Effector memory CD4-positive, alpha-beta T cell (primary cell): ENCODE measurements at regions not wholly inside any gene's neighbourhood (a gene's known extent, or its start where the extent isn't known, plus 50 kb on each side); places are given as distances from the start of the nearest gene placed in this dataset.

Experiments used
- DNase-seq, 3 donors: peaks; one replicate each; pipeline ENCODE4 v3.0.0-alpha.2; 2020
- H3K27ac ChIP-seq: 2 replicates; pipeline ENCODE4 v1.7.0; 2013; ENCODE audit warnings: mild to moderate bottlenecking, low read length, moderate library complexity; ENCODE audit not compliant: insufficient read depth, poor library complexity, severe bottlenecking
- H3K27me3 ChIP-seq: replicated peaks from 2 replicates; pipeline ENCODE4 v1.7.0; 2013; ENCODE audit warnings: mild to moderate bottlenecking, low read length; ENCODE audit not compliant: insufficient read depth, control insufficient read depth, poor library complexity, severe bottlenecking
- H3K36me3 ChIP-seq: 2 replicates; pipeline ENCODE4 v1.7.0; 2013; ENCODE audit warnings: mild to moderate bottlenecking, low read length, moderate library complexity; ENCODE audit not compliant: control insufficient read depth, insufficient read depth
- H3K4me1 ChIP-seq: 2 replicates; pipeline ENCODE4 v1.7.0; 2013; ENCODE audit warnings: low read length, mild to moderate bottlenecking; ENCODE audit not compliant: control insufficient read depth, insufficient read depth, poor library complexity, severe bottlenecking
- H3K4me3 ChIP-seq: 2 replicates; pipeline ENCODE4 v1.7.0; 2013; ENCODE audit warnings: low read length, low read depth, mild to moderate bottlenecking; ENCODE audit not compliant: insufficient read depth, poor library complexity, severe bottlenecking
- H3K9me3 ChIP-seq: 2 replicates; pipeline ENCODE4 v1.7.0; 2013; ENCODE audit warnings: mild to moderate bottlenecking, low read length, moderate library complexity; ENCODE audit not compliant: control insufficient read depth

DNA sequence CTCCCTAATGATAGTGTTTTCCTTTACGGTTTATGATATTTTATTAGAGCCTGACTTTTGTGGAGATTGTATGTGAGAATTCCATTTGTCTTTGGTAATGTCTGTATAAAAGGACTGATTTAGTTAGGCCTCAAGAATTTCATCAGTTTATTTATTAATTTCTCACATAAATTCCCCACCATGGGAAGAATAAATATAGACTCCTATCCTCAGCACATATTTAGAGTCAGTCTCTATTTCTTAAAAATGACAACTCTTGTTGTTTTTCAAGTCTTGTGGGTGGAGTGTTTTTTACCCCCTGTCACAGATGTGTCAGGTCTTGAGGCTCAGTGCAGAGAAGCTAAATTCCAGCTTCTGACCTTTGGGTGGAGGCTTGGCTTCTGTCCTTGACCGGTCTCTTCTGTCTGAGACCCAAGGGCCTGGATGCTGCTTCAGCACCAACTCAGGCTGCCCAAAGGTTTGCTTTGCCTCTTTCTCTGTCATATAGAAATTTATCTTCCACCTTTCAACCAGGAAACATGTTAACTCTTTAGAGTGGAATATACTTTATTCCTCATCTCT lies 117.3 kb upstream of the INHBA start:
- H3K4me1 ChIP-seq = no peaks in the 10 kb centered on the region
- H3K27ac ChIP-seq = no peak overlapping the region
- H3K9me3 ChIP-seq = no peaks in the 10 kb centered on the region
- no peaks in the 10 kb centered on the region for H3K27me3 ChIP-seq
- H3K4me3 ChIP-seq = no peak overlapping the region
- no peak for DNase-seq
- H3K36me3 ChIP-seq = no peaks in the 10 kb centered on the region

DNA sequence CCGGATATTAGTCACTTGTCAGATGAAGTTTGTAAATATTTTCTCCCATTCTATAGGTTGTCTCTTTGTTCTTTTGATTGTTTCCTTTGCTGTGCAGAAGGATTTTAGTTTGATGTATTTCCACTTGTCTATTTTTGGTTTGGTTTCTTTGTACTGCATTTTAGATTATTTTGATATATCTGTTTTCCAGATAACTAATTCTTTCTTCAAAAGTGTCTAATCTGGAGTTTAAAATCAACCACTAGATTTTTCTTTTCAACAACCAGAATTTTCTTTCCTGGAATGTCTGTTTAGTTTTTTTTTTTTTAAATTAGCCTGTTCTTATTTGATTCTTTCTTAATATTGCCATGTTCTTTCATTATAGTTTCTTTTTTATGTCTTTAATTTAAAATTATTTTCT lies 116.8 kb upstream of the INHBA start:
- Histone ChIP-seq H3K9me3 (no peaks in the 10 kb centered on the region), H3K4me3 (no peak overlapping the region), H3K36me3 (no peaks in the 10 kb centered on the region), H3K27ac (no peak overlapping the region), H3K27me3 (no peaks in the 10 kb centered on the region), H3K4me1 (no peaks in the 10 kb centered on the region)
- no peak for DNase-seq

DNA sequence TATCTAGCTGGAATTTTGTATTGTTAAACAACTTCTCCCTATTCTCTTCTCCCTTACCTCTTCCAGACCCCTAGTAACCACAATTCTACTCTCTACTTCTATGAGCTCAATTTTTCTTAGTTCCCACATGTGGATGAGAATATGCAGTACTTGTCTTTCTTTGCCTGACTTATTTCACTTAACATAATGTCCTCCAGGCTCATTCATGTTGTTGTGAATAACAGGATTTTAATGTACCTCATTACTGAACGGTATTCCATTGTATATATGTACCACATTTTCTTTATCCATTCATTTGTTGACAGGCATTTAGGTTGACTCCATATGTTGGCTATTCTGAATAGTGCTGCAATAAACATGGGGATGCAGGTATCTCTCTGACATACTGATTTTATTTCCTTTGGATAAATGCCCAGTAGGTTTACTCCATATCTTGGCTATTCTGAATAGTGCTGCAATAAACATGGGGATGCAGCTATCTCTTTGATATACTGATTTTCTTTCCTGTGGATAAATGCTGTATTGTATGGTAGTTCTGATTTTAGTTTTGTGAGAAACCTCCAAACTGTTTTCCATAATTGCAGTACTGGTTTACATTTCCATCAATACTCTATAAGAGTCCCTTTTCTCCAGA lies 116.0 kb upstream of the INHBA start:
- no peak for DNase-seq
- no peaks in the 10 kb centered on the region for H3K9me3 ChIP-seq
- no peaks in the 10 kb centered on the region for H3K4me1 ChIP-seq
- no peak overlapping the region for H3K4me3 ChIP-seq
- no peak overlapping the region for H3K27ac ChIP-seq
- H3K27me3 ChIP-seq = no peaks in the 10 kb centered on the region
- no peaks in the 10 kb centered on the region for H3K36me3 ChIP-seq

DNA sequence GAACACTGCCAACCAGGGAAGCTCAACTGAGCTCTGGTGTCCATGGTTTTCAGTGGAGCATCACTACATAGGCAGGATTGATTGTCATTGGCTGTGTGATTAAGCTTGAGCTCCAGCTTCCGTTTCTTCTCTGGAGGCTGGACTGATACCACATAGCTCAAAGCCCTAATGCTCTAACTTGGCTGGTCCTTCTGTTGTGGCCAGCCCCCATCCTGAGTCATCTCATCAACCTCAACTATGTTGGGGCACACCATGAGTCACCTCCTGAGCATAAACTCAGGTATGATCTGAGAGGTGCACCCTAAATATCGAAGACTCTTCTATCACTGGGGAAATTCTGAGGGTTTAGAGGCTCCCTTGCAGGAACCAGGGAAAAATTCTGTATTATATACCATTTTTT lies 114.5 kb upstream of the INHBA start:
- no peak for DNase-seq
- H3K4me3 ChIP-seq = no peak overlapping the region
- H3K4me1 ChIP-seq = no peaks in the 10 kb centered on the region
- H3K27me3 ChIP-seq = no peaks in the 10 kb centered on the region
- no peaks in the 10 kb centered on the region for H3K9me3 ChIP-seq
- H3K36me3 ChIP-seq = no peaks in the 10 kb centered on the region
- no peak overlapping the region for H3K27ac ChIP-seq

DNA sequence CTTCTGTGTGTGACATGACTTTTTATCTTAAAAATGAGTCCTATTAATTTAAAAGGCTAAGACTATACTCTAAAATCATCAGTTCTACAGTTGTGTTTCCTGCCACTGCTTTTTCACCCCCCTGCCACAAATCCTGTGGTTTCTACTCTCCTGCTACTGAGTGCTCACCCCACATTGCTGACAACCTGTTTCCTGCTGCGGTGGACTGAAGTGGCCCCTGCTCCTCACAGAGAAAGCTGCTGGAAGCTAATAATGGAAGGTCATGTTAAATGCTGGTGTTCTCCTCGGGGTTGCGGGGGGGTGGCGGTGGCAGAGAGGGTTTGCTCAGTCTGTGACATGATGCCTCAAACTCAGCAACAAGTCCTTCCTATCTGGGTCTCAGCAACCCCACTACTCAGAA lies 113.2 kb upstream of the INHBA start:
- Histone ChIP-seq H3K27ac (no peak overlapping the region), H3K36me3 (no peaks in the 10 kb centered on the region), H3K4me1 (no peaks in the 10 kb centered on the region), H3K27me3 (no peaks in the 10 kb centered on the region), H3K4me3 (no peak overlapping the region), H3K9me3 (no peaks in the 10 kb centered on the region)
- no peak for DNase-seq

DNA sequence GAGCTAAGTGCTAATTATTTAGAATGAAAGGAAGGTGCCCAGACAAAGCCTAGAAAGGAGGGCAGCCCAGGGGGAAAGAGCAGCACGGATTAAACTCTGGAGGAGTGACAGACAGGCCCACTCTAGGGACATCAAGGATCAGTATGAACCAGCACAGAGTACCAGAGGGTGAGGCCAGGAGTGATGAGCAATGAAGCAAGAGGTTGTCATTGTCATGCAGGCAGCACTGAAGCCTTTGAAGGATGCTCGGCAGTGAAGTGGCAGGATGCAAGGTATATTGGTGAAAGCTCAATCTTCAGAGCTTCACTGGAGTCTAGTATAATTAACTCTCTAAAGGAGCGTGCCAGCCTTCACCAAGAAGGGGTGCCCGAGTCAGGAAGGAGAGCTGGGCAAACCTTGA lies 112.0 kb upstream of the INHBA start:
- Histone ChIP-seq H3K27me3 (no peaks in the 10 kb centered on the region), H3K4me3 (no peak overlapping the region), H3K9me3 (no peaks in the 10 kb centered on the region), H3K4me1 (no peaks in the 10 kb centered on the region), H3K27ac (no peak overlapping the region), H3K36me3 (no peaks in the 10 kb centered on the region)
- DNase-seq = no peak

DNA sequence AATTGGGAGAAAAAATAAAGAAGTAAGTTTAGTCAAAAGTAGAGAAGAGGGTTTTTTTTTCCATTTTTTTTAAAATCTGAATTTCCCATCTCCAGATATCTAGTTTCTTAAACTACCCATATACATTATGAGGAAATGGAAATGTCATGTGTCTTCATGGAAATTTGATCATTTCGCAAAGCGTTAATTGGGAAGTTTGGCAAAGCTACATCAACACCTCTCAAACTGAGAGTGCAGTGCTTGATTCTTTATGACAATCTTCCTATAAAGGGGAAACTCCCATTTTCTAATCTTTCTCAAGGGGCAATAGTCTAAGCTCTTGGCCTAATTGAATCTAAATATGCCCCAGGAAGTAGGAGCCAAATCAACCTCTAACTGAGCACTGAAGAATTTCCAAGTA lies 110.4 kb upstream of the INHBA start:
- H3K27ac ChIP-seq = no peak overlapping the region
- no peak for DNase-seq
- H3K27me3 ChIP-seq = no peaks in the 10 kb centered on the region
- H3K36me3 ChIP-seq = no peaks in the 10 kb centered on the region
- no peaks in the 10 kb centered on the region for H3K4me1 ChIP-seq
- no peaks in the 10 kb centered on the region for H3K9me3 ChIP-seq
- no peak overlapping the region for H3K4me3 ChIP-seq

DNA sequence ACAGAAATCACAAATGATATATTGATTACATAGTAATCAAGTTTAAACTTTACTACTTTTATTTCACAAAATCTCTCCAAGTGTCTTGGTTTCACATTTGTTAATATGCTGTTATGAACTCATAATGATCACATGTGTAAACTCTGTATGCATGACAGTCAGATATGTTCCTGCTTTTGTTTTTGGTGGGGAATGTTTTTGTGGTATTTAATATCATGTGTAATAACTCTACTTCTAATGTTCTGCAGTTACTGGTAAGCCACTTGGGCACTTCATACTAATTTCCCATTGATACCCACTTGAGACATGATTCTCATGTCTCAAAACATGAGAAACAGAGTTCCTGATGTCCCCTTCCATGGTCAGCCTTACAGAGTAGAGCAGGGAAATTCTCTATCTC lies 109.1 kb upstream of the INHBA start:
- H3K27ac ChIP-seq = no peak overlapping the region
- no peak for DNase-seq
- no peaks in the 10 kb centered on the region for H3K27me3 ChIP-seq
- no peak overlapping the region for H3K4me3 ChIP-seq
- H3K4me1 ChIP-seq = no peaks in the 10 kb centered on the region
- no peaks in the 10 kb centered on the region for H3K36me3 ChIP-seq
- no peaks in the 10 kb centered on the region for H3K9me3 ChIP-seq

DNA sequence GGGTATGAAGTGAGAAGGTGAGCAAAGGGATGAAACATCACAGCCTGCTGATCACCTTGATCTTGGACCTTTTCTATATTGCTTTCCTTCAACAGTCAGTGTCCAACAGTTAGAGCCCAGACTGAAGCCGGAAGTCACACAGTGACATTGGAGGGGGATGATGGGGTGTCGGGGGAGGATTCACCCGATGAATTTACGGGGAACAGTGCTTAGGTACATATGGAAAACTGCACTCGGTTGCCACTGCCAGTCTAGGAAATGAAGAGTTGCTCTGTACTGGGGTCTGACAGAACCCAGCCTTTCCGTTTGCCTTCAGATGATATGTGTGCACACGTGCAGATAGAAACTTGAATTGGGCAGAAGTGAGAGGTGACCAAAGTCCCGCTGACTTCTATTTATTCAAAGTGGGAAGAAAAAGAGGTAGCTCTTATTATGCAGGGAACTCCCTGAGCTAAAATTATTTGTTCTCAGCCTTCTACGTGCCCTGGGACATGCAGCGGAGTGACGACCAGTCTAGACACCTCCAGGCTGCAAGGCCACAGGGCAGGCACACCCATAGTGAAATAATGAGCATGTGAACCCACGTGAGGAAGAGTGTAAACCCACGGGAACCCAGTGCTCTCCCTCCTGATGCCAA lies 107.2 kb upstream of the INHBA start:
- DNase-seq = no peak
- no peak overlapping the region for H3K4me3 ChIP-seq
- no peaks in the 10 kb centered on the region for H3K4me1 ChIP-seq
- H3K36me3 ChIP-seq = no peaks in the 10 kb centered on the region
- no peak overlapping the region for H3K27ac ChIP-seq
- H3K9me3 ChIP-seq = no peaks in the 10 kb centered on the region
- H3K27me3 ChIP-seq = no peaks in the 10 kb centered on the region

DNA sequence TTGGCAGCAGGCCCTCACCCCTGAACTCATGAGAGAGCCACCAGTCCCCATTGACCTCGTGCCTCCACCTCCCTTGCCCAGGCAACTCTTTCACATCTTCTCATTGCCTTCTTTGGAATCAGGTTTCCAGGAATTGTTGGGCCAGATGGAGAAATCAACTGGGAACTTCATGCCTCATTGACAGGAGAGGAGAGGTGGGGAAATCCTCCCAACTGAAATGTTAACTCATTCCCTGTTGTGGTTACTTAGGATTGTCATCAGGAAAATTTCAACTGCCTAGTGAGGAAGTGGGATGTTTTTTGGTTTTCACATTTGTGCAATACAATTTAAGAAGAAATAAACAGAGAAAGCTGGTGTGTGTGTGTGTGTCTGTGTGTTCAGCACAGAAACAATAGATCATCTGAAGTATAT lies 106.6 kb upstream of the INHBA start:
- Histone ChIP-seq H3K27ac (no peak overlapping the region), H3K36me3 (no peaks in the 10 kb centered on the region), H3K4me3 (no peak overlapping the region), H3K27me3 (no peaks in the 10 kb centered on the region), H3K9me3 (no peaks in the 10 kb centered on the region), H3K4me1 (no peaks in the 10 kb centered on the region)
- no peak for DNase-seq
